Duodenal mucosa (tissue), 2 donors: ENCODE measurements at regions not wholly inside any gene's neighbourhood (a gene's known extent, or its start where the extent isn't known, plus 50 kb on each side); places are given as distances from the start of the nearest gene placed in this dataset.

ENCODE experiments used
- H3K27ac ChIP-seq: one replicate; pipeline ENCODE4 v1.7.0; 2013; ENCODE audit warnings: low read depth, low read length
- H3K27me3 ChIP-seq, 2 donors: one replicate each; pipeline ENCODE4 v1.7.0; 2013; ENCODE audit warnings: low read length in 2 of 2, control low read depth in 1 of 2; ENCODE audit not compliant: insufficient read depth in 2 of 2, control insufficient read depth in 1 of 2
- H3K36me3 ChIP-seq, 2 donors: one replicate each; pipeline ENCODE4 v1.7.0; 2013; ENCODE audit warnings: low read length in 2 of 2, control low read depth in 1 of 2; ENCODE audit not compliant: insufficient read depth in 2 of 2, control insufficient read depth in 1 of 2
- H3K4me1 ChIP-seq, 2 donors: one replicate each; pipeline ENCODE4 v1.7.0; 2013; ENCODE audit warnings: low read length in 2 of 2, control low read depth in 1 of 2; ENCODE audit not compliant: insufficient read depth in 2 of 2, control insufficient read depth in 1 of 2
- H3K4me3 ChIP-seq, 2 donors: one replicate each; pipeline ENCODE4 v1.7.0; 2013; ENCODE audit warnings: low read length in 2 of 2, low read depth in 1 of 2
- H3K9ac ChIP-seq, 2 donors: one replicate each; pipeline ENCODE4 v1.7.0; 2013; ENCODE audit warnings: low read length in 2 of 2, low read depth in 1 of 2
- H3K9me3 ChIP-seq, 2 donors: one replicate each; pipeline ENCODE4 v1.7.0; 2013; ENCODE audit warnings: low read length in 2 of 2, control low read depth in 1 of 2; ENCODE audit not compliant: control insufficient read depth in 1 of 2

DNA sequence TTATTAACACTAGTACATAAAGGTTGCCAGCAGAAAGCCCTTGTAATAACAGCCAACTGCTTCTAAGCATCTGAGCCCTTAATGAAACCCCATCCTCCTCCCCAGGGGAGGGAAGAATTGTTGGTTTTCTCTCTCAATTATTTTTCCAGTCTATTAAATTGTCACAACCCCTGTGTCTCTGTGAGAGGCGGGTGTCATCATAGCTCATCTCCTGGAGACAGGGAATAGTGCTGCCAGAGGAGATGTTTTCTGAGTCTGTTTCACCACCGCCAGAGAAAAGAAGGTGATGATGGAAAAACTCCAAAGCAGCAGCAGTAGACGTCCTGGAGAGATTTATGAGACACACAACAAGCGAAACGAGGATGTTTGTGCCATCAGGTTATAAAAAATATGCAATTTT lies 271.1 kb upstream of the NMUR2 start:
- Histone ChIP-seq H3K27me3 (no peaks in the 10 kb centered on the region), H3K4me1 (no peaks in the 10 kb centered on the region), H3K4me3 (no peak overlapping the region), H3K9ac (no peak overlapping the region), H3K27ac (no peak overlapping the region), H3K9me3 (no peaks in the 10 kb centered on the region), H3K36me3 (no peaks in the 10 kb centered on the region)

DNA sequence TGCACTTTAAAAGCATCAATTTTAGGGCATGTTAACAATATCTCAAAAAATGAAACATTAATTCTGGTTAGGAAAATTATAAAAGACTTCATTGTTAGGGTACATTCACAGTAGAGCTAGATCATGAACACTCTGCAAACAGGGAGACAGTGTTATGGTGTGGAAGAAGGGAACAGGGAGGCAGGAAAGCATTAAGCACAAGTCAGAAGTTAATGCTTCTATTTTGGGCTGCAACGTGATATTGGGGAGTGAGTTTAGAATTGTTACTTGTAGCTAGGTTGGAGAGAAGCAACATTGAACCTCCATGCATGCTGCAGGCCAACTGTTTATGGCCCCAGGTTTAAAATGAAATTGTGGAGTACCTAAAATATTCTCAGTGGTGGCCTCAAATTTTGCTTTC lies 278.1 kb upstream of the NMUR2 start:
- no peak overlapping the region for H3K27ac ChIP-seq
- no peak overlapping the region for H3K4me3 ChIP-seq
- no peak overlapping the region for H3K9ac ChIP-seq
- no peaks in the 10 kb centered on the region for H3K36me3 ChIP-seq
- no peaks in the 10 kb centered on the region for H3K27me3 ChIP-seq
- H3K4me1 ChIP-seq, result no peaks in the 10 kb centered on the region
- H3K9me3 ChIP-seq, result peaks cover 4 to 11% of the 10 kb centered on the region in 2 donors

DNA sequence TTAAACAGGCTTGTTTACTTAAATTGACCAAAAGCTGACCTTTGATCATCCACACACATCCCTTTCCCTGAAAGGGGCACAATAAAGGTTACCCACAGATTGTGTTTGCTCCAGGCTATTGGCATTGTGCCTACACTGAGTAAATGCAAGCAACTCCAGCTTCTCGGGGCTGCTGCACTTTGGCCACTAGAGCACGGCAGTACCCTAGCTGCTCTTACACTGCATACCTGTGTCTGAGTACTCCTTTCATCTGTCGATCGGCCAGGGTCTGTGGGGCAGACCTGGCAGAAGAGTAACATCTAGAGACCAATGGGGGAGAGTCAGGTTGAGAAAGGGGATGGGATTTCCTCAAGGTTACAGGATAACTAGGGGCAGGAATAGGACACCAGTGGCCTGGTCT lies 281.9 kb upstream of the NMUR2 start:
- Histone ChIP-seq H3K9ac (no peak overlapping the region), H3K27me3 (no peaks in the 10 kb centered on the region), H3K9me3 (peaks cover 4 to 11% of the 10 kb centered on the region in 2 donors), H3K27ac (no peak overlapping the region), H3K36me3 (no peaks in the 10 kb centered on the region), H3K4me3 (no peak overlapping the region), H3K4me1 (no peaks in the 10 kb centered on the region)

- no peak overlapping the region for H3K27ac ChIP-seq
- no peaks in the 10 kb centered on the region for H3K4me1 ChIP-seq
- H3K27me3 ChIP-seq, result no peaks in the 10 kb centered on the region
- no peaks in the 10 kb centered on the region for H3K36me3 ChIP-seq
- H3K9ac ChIP-seq, result no peak overlapping the region
- peaks cover 4 to 7% of the 10 kb centered on the region in 2 donors for H3K9me3 ChIP-seq
- no peak overlapping the region for H3K4me3 ChIP-seq
These were observed 283.6 kb upstream of the NMUR2 start for GRCh38 chr5:152688561-152689249.

GRCh38 chr5:152689250-152689711 lies 284.2 kb upstream of the NMUR2 start:
- Histone ChIP-seq H3K27me3 (no peaks in the 10 kb centered on the region), H3K36me3 (no peaks in the 10 kb centered on the region), H3K4me1 (no peaks in the 10 kb centered on the region), H3K9ac (no peak overlapping the region), H3K27ac (no peak overlapping the region), H3K4me3 (no peak overlapping the region), H3K9me3 (peaks cover 4 to 7% of the 10 kb centered on the region in 2 donors)

- no peaks in the 10 kb centered on the region for H3K27me3 ChIP-seq
- H3K9ac ChIP-seq, result no peak overlapping the region
- no peak overlapping the region for H3K27ac ChIP-seq
- no peaks in the 10 kb centered on the region for H3K4me1 ChIP-seq
- H3K4me3 ChIP-seq, result no peak overlapping the region
- no peaks in the 10 kb centered on the region for H3K36me3 ChIP-seq
- no peaks in the 10 kb centered on the region for H3K9me3 ChIP-seq
These were observed 289.2 kb upstream of the NMUR2 start for GRCh38 chr5:152694231-152694630.

DNA sequence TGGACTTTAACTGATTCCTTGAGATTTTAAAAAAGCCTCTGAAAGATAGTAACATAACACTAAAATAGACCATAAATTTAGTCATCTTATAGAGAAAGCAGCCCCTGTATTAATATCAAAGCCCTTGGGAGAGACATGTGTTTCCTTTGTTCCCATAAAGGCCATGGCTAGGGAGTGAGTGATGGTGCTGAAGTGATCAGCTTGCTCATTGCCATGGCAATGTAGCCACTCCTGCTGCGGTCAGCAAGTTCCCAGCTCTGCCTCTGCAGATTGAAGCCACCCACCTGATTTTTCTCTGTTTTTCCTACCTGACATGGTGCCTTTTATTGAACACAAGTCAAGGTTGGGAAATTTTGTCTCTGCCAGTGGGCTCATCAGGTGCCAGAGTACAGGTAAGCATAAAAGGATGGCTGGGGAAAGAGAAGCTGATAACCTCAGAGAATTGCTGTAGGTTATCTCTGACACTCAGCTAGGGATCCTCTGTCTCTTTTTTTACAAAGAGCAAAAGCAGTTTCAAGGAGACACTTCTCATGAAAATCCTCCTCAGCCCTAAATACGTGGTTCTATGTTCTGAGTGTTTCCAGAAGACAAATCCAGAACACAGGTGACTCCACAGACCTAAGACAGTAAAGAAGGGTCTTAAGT lies 296.3 kb upstream of the NMUR2 start:
- Histone ChIP-seq H3K27ac (no peak overlapping the region), H3K27me3 (no peaks in the 10 kb centered on the region), H3K9ac (no peak overlapping the region), H3K9me3 (peaks cover 0 to 2% of the 10 kb centered on the region in 2 donors), H3K36me3 (no peaks in the 10 kb centered on the region), H3K4me1 (no peaks in the 10 kb centered on the region), H3K4me3 (no peak overlapping the region)

- Histone ChIP-seq H3K9me3 (peaks cover 2 to 4% of the 10 kb centered on the region in 2 donors), H3K9ac (no peak overlapping the region), H3K4me1 (no peaks in the 10 kb centered on the region), H3K4me3 (no peak overlapping the region), H3K36me3 (no peaks in the 10 kb centered on the region), H3K27me3 (no peaks in the 10 kb centered on the region), H3K27ac (no peak overlapping the region)
These were observed 299.2 kb upstream of the NMUR2 start for GRCh38 chr5:152704286-152704685.

- H3K9ac ChIP-seq, result no peak overlapping the region
- no peaks in the 10 kb centered on the region for H3K36me3 ChIP-seq
- H3K4me1 ChIP-seq, result no peaks in the 10 kb centered on the region
- H3K4me3 ChIP-seq, result no peak overlapping the region
- no peak overlapping the region for H3K27ac ChIP-seq
- no peaks in the 10 kb centered on the region for H3K27me3 ChIP-seq
- H3K9me3 ChIP-seq, result peaks cover 0 to 4% of the 10 kb centered on the region in 2 donors
These were observed 306.8 kb upstream of the NMUR2 start for GRCh38 chr5:152711801-152712388.

GRCh38 chr5:152717393-152717792 lies 312.3 kb upstream of the NMUR2 start:
- peaks cover 5 to 6% of the 10 kb centered on the region in 2 donors for H3K9me3 ChIP-seq
- no peaks in the 10 kb centered on the region for H3K4me1 ChIP-seq
- no peaks in the 10 kb centered on the region for H3K27me3 ChIP-seq
- no peaks in the 10 kb centered on the region for H3K36me3 ChIP-seq
- H3K4me3 ChIP-seq, result no peak overlapping the region
- no peak overlapping the region for H3K9ac ChIP-seq
- no peak overlapping the region for H3K27ac ChIP-seq
